Stimulated activated CD8-positive, alpha-beta memory T cell treated with anti-CD3 and anti-CD28 coated beads, Interleukin-15, amount 100 ng/mL, for 48 hours (primary cell): ENCODE measurements at regions not wholly inside any gene's neighbourhood (a gene's known extent, or its start where the extent isn't known, plus 50 kb on each side); places are given as distances from the start of the nearest gene placed in this dataset.

Source experiments
- DNase-seq, 2 donors: peaks; one replicate each; pipeline ENCODE4 v3.0.0-alpha.2; 2020; ENCODE audit warnings: low read depth in 2 of 2

- no peak for DNase-seq
These were observed 199.7 kb upstream of the HMGA2 start for GRCh38 chr12:65624554-65625086.

- DNase-seq = no peak
These were observed 196.2 kb upstream of the HMGA2 start for GRCh38 chr12:65628061-65628460.

GRCh38 chr12:65630555-65630954, 193.7 kb upstream of the HMGA2 start:
- no peak for DNase-seq

GRCh38 chr12:65631621-65632111, 192.6 kb upstream of the HMGA2 start:
- no peak for DNase-seq

GRCh38 chr12:65632131-65632855, 192.0 kb upstream of the HMGA2 start:
- DNase-seq = no peak

GRCh38 chr12:65634061-65634460, 190.2 kb upstream of the HMGA2 start:
- no peak for DNase-seq

GRCh38 chr12:65634626-65635331, 189.5 kb upstream of the HMGA2 start:
- no peak for DNase-seq

GRCh38 chr12:65636436-65636835, 187.8 kb upstream of the HMGA2 start:
- DNase-seq = no peak

GRCh38 chr12:65637150-65637549, 187.1 kb upstream of the HMGA2 start:
- no peak for DNase-seq

GRCh38 chr12:65637774-65638173, 186.5 kb upstream of the HMGA2 start:
- DNase-seq = no peak

GRCh38 chr12:65638324-65638723, 186.0 kb upstream of the HMGA2 start:
- no peak for DNase-seq

GRCh38 chr12:65640489-65640901, 183.8 kb upstream of the HMGA2 start:
- DNase-seq = no peak

GRCh38 chr12:65642061-65642661, 182.1 kb upstream of the HMGA2 start:
- no peak for DNase-seq

- no peak for DNase-seq
These were observed 181.1 kb upstream of the HMGA2 start for GRCh38 chr12:65643171-65643570.

GRCh38 chr12:65643595-65644386, 180.5 kb upstream of the HMGA2 start:
- DNase-seq = no peak

GRCh38 chr12:65646127-65646643, 178.1 kb upstream of the HMGA2 start:
- DNase-seq = no peak

- no peak for DNase-seq
These were observed 177.2 kb upstream of the HMGA2 start for GRCh38 chr12:65647074-65647473.

GRCh38 chr12:65648461-65648860, 175.8 kb upstream of the HMGA2 start:
- no peak for DNase-seq

GRCh38 chr12:65649126-65649525, 175.2 kb upstream of the HMGA2 start:
- DNase-seq = no peak

- DNase-seq = no peak
These were observed 173.2 kb upstream of the HMGA2 start for GRCh38 chr12:65651060-65651459.

- DNase-seq = no peak
These were observed 171.0 kb upstream of the HMGA2 start for GRCh38 chr12:65653321-65653720.
